Esophagus (tissue), 2 donors: ENCODE measurements at regions not wholly inside any gene's neighbourhood (a gene's known extent, or its start where the extent isn't known, plus 50 kb on each side); places are given as distances from the start of the nearest gene placed in this dataset.

Experiments used
- H3K27ac ChIP-seq, 2 donors: one replicate each; pipeline ENCODE4 v1.5.1; 2013; ENCODE audit warnings: low read depth in 2 of 2, mild to moderate bottlenecking in 2 of 2, inconsistent platforms in 1 of 2, low read length in 1 of 2, moderate library complexity in 1 of 2
- H3K27me3 ChIP-seq, 2 donors: one replicate each; pipeline ENCODE4 v1.6.1; 2013; ENCODE audit warnings: low read length in 2 of 2, control low read depth in 1 of 2, mild to moderate bottlenecking in 1 of 2; ENCODE audit not compliant: insufficient read depth in 2 of 2, control insufficient read depth in 1 of 2
- H3K36me3 ChIP-seq, 2 donors: one replicate each; pipeline ENCODE4 v1.6.1; 2013; ENCODE audit warnings: low read length in 1 of 2; ENCODE audit not compliant: control insufficient read depth in 2 of 2, insufficient read depth in 2 of 2
- H3K4me1 ChIP-seq, 2 donors: one replicate each; pipeline ENCODE4 v1.6.1; 2013; ENCODE audit warnings: low read length in 1 of 2; ENCODE audit not compliant: control insufficient read depth in 2 of 2, insufficient read depth in 2 of 2
- H3K4me3 ChIP-seq, 2 donors: one replicate each; pipeline ENCODE4 v1.5.1; 2013; ENCODE audit warnings: low read length in 2 of 2, mild to moderate bottlenecking in 2 of 2, low read depth in 1 of 2, moderate library complexity in 1 of 2
- H3K9me3 ChIP-seq, 2 donors: one replicate each; pipeline ENCODE4 v1.6.1; 2013; ENCODE audit warnings: mild to moderate bottlenecking in 2 of 2, low read depth in 1 of 2, low read length in 1 of 2, moderate library complexity in 1 of 2; ENCODE audit not compliant: control insufficient read depth in 2 of 2, insufficient read depth in 1 of 2
- WGBS, 2 donors: extraction: QIAGEN DNeasy Blood & Tissue Kit; methylation state at CpG; one replicate each; pipeline ENCODE4 v1.1.7; 2013; 5-methylcytosine and 5-hydroxymethylcytosine counted together
- donor health status: healthy with polysubstance abuse.
- donor health status: Bipolar disorder and iron deficiency.

DNA sequence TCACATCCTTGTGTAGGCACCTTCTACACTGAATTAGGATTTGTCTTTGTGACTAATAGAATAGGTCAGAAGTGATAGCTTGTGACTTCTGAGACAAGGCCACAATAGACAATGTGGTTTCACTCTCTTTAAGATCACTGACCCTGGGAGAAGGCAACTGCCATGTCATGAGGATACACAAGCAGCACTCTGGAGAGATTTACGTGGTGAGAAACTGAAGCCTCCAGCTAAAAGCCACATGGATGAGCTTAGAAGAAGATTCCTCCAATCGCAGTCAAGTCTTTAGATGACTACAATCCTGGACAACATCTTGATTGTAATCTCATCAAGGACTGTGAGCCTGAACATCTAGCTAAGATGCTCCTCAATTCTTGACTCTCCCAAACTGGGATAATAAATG lies 206.6 kb downstream of the ESM1 start:
- Histone ChIP-seq H3K4me3 (no peak overlapping the region), H3K36me3 (no peaks in the 10 kb centered on the region), H3K4me1 (no peaks in the 10 kb centered on the region), H3K27ac (no peak overlapping the region), H3K27me3 (no peaks in the 10 kb centered on the region), H3K9me3 (no peaks in the 10 kb centered on the region)
- WGBS, 2 donors, result 91 to 95% methylated on average over 2 of the region's 2 CpGs

DNA sequence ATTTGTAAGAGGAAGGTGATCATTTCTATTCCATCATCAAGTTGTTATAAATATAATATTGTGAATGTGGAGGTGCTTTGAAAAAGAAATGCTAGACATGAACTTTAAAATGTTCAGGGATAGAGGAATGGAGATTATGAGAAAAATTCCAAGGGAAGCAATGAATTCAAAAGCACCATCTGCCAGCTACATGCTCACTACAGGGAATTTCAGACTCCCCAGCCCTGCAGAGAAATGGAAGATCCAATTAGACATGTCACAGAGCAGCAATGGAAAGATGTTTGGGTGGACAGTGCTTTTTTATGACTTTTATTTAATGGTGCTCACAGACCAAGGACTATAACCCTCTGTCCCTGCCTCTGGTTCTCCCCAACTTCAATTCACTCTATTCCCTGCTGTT lies 209.7 kb downstream of the ESM1 start:
- H3K36me3 ChIP-seq, result no peaks in the 10 kb centered on the region
- no peak overlapping the region for H3K4me3 ChIP-seq
- peaks cover 0 to 4% of the 10 kb centered on the region in 2 donors for H3K4me1 ChIP-seq
- no peaks in the 10 kb centered on the region for H3K9me3 ChIP-seq
- no peak overlapping the region for H3K27ac ChIP-seq
- no peaks in the 10 kb centered on the region for H3K27me3 ChIP-seq

DNA sequence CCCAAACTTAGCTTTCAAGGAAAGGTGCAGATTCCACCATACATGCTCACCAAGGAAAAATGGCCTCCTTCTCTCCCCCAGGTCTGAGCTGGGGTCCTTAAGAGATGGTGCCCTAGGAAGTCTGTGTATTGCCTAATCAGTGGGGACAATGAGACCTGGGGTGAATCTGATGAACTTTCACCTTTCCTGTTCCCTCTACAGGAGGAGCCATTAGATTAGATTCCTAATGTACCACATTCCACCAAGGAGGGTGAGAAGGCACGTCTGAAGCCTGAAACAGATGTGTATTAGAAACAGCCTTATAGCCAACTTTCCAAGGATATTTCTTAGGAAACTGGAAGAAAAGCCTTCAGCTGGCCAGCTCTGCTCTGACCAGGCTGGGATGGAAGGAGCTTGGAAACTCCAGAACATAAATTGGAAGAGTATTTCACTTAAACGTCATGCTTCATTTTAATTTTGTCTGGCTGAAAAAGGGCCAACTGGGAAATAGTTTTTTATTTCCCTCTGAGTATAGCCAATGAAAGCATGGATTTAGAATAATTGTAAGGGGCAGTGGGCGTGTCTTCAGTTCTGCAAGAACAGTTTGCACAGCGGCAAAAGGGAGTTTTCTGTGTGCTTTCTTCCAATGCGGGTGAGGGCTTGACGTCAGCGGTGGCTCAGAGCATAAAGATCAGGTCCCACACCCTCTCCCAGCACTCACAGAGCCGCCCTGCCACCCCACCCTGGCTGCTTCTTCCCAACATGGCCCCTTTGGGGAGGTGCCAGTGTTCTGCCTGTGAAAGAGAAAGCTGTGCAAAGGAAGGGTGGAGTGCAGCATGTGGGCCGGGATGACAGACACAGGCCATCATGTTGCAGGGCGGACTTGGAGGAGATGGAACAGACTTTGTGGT lies 210.9 kb downstream of the ESM1 start:
- WGBS, 2 donors, result 50 to 53% methylated on average over 10 of the region's 10 CpGs
- Histone ChIP-seq H3K36me3 (no peaks in the 10 kb centered on the region), H3K9me3 (no peaks in the 10 kb centered on the region), H3K27me3 (no peaks in the 10 kb centered on the region), H3K4me3 (no peak overlapping the region), H3K4me1 (peaks cover 0 to 4% of the 10 kb centered on the region in 2 donors), H3K27ac (peak overlapping the region in 1 of 2 donors; percentile 6)

DNA sequence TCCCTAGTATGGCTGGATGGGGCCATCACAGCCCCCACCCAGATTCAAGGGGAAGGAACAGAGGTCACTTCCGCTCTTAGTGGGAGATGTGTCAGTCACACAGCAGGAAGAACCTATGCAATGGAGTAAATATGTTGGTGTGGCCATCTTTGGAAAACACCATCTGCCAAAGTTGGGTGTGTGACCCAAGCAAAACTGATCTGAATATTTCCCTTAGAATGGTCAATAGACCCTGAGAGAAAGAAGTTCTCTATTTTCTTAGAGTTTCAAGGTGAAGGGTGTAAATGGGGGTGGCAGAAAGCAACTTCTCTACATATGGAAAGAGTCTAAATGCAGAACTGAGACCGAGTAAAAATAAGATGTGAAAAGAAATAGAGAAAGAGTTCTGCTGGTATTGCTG lies 212.7 kb downstream of the ESM1 start:
- no peaks in the 10 kb centered on the region for H3K36me3 ChIP-seq
- 88 to 89% methylated on average over 2 of the region's 2 CpGs for WGBS, 2 donors

DNA sequence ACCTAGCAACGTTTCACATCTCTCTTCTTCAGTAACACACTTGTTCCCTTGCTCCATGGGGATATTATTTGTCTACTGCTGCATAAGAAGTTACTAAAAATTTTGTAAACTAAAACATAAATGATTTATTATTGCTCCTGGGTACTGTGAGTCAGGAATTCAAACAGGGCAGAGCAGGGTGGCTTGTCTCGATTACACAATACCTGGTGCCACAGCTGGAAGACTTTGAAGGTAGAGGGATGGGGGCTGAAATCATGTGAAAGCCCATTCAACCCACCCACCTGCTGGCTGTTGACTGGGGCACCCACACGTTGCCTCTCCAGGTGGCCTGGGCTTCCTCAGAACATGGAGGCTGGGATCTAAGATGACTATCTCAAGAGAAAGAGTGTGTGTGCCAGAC lies 213.2 kb downstream of the ESM1 start:
- H3K27ac ChIP-seq, result no peak overlapping the region
- no peak overlapping the region for H3K4me3 ChIP-seq
- no peaks in the 10 kb centered on the region for H3K9me3 ChIP-seq
- H3K27me3 ChIP-seq, result no peaks in the 10 kb centered on the region
- H3K36me3 ChIP-seq, result no peaks in the 10 kb centered on the region
- 63 to 74% methylated on average over 3 of the region's 3 CpGs for WGBS, 2 donors
- H3K4me1 ChIP-seq, result peaks cover 0 to 4% of the 10 kb centered on the region in 2 donors

More for the DNA sequence above, 212.7 kb downstream of the ESM1 start:
- H3K9me3 ChIP-seq, result no peaks in the 10 kb centered on the region
- H3K27me3 ChIP-seq, result no peaks in the 10 kb centered on the region
- no peak overlapping the region for H3K27ac ChIP-seq
- H3K4me3 ChIP-seq, result no peak overlapping the region
- peaks cover 0 to 4% of the 10 kb centered on the region in 2 donors for H3K4me1 ChIP-seq

DNA sequence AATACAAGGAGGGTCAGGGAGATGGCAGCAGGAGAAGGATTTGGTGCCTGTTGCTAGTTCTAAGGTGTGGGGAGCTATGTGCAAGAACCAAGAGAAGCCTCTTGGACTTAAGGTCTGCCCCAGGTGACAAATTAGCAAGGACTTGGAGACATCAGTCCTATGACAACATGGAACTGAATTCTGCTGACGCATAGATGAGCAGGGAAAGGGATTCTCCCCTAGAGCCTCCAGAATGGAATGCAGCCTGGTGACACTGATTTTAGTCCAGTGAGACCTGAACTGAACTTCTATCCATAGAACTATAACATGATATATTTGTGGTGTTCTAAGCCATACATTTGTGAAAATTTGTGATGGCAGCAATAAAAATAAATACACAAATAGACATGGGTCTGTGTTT lies 215.6 kb downstream of the ESM1 start:
- Histone ChIP-seq H3K27me3 (no peaks in the 10 kb centered on the region), H3K4me1 (peaks cover 0 to 4% of the 10 kb centered on the region in 2 donors), H3K36me3 (no peaks in the 10 kb centered on the region), H3K9me3 (no peaks in the 10 kb centered on the region), H3K4me3 (no peak overlapping the region), H3K27ac (no peak overlapping the region)
- 94 to 98% methylated on average over 1 of the region's 1 CpG for WGBS, 2 donors

DNA sequence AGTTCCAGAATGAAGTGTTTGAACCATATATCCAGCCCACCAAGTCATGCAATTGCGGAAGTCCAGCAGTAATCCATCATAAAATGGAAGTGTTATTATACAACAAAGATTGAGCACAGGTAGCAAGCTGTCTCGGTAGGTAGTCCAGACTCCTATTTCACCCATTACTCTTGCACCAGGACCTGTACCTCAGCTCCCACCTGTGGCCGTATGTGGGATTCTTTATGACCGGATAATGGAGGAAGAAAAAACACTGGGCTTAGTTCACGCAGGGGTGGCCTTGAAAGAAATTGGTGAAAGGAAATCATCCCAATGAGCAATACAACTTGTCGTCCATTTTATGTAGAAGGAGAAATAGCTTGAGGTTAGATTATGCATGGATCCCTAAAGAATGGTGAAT lies 216.3 kb downstream of the ESM1 start:
- Histone ChIP-seq H3K4me1 (peaks cover 0 to 4% of the 10 kb centered on the region in 2 donors), H3K4me3 (no peak overlapping the region), H3K27me3 (no peaks in the 10 kb centered on the region), H3K36me3 (no peaks in the 10 kb centered on the region), H3K27ac (no peak overlapping the region), H3K9me3 (no peaks in the 10 kb centered on the region)
- WGBS, 2 donors, result 75 to 85% methylated on average over 6 of the region's 6 CpGs

DNA sequence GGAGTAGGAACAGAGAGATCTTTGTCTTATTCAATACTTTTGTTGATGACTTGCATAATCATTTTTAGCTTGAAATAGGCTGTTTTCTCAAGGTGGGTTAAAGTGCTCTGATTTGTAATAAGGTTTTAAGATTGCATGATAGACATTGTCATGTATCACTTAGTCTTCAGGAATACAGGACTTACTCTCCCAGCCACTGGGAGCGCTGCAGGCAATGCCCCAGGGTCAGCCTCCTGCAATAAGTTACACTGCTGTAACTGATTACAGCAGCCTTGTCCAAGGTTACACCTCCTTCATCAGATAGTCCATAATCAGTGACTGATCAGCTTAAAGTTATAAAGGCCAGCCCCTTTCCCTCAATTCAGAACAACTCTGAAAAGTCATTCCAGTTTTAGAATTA lies 218.6 kb downstream of the ESM1 start:
- 90 to 91% methylated on average over 1 of the region's 1 CpG for WGBS, 2 donors
- Histone ChIP-seq H3K27ac (no peak overlapping the region), H3K27me3 (no peaks in the 10 kb centered on the region), H3K4me3 (no peak overlapping the region), H3K36me3 (no peaks in the 10 kb centered on the region), H3K4me1 (no peaks in the 10 kb centered on the region), H3K9me3 (no peaks in the 10 kb centered on the region)

DNA sequence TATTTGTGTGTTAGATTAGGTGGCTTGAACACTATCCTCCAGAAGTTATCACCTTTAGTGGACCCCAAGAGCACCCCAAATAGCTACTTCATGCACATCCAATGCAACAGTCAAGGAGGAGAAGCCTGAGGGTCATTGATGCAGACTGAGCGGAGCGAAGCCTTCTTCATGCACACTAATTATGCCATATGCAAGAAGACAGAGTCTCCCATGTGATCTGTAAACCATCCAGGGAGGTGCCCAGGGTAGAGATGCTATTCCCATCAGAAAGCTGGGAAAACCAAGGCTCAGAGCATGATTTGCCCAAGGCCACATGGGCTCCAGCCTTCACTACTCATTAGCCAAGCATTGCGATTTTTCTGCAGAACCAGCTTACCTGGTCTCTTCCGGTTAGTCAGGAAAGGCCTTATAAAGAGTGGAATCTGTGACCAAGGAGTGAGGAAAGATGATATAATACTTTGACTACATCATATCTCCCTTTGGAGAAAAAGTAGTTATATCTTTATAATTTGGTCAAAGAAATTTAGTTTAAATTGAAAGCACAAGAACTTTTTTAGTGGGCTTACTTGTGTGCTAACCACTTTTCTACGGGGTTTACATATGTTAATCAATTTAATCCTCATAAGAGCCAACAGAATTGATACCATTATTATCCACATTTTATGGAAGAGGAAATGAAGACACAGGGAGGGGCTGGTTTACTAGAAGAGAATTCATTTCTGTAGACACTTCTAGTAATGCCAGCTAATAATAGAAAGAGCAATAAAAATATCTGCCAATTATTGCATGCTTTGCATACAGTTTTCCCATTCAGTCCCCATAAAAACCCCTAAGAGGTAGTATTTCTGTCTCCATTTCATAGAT lies 220.0 kb downstream of the ESM1 start:
- Histone ChIP-seq H3K27me3 (no peaks in the 10 kb centered on the region), H3K36me3 (no peaks in the 10 kb centered on the region), H3K4me1 (no peaks in the 10 kb centered on the region), H3K4me3 (no peak overlapping the region), H3K27ac (no peak overlapping the region), H3K9me3 (no peaks in the 10 kb centered on the region)
- WGBS, 2 donors, result 92% methylated on average over 5 of the region's 5 CpGs
